Lower leg skin (tissue), 4 donors: ENCODE measurements at regions not wholly inside any gene's neighbourhood (a gene's known extent, or its start where the extent isn't known, plus 50 kb on each side); places are given as distances from the start of the nearest gene placed in this dataset.

Experiments
- DNase-seq, 2 donors: peaks; one replicate each; pipeline ENCODE4 v3.0.0-alpha.2; 2019; ENCODE audit warnings: low spot score in 2 of 2
- H3K4me3 ChIP-seq: fragments of 200-600 bp; sonication (generic); 2 replicates; pipeline ENCODE4 v1.5.1; 2017; ENCODE audit warnings: mild to moderate bottlenecking, low read depth; ENCODE audit not compliant: poor library complexity, severe bottlenecking
- CTCF ChIP-seq, 3 donors: fragments of 450-650 bp; IDR thresholded peaks; one replicate each; pipeline ENCODE4 v1.5.1; 2016; ENCODE audit warnings: antibody characterized with exemption in 3 of 3, mild to moderate bottlenecking in 3 of 3, moderate library complexity in 2 of 3
- POLR2A ChIP-seq, 2 donors: fragments of 450-650 bp; IDR thresholded peaks; one replicate each; pipeline ENCODE4 v1.6.1; 2016 to 2017; ENCODE audit warnings: antibody characterized with exemption in 2 of 2, mild to moderate bottlenecking in 1 of 2, moderate library complexity in 1 of 2
- WGBS, 2 donors: methylation state at CpG; one replicate each; pipeline ENCODE4 v1.1.5; 2018; 5-methylcytosine and 5-hydroxymethylcytosine counted together
- intact Hi-C: fragments of 100-400 bp; cut with DNase I; formaldehyde crosslinking; loops from one replicate; pipeline ENCODE4 v1.15.0; 2023; ENCODE audit warnings: low total_unique reads

DNA sequence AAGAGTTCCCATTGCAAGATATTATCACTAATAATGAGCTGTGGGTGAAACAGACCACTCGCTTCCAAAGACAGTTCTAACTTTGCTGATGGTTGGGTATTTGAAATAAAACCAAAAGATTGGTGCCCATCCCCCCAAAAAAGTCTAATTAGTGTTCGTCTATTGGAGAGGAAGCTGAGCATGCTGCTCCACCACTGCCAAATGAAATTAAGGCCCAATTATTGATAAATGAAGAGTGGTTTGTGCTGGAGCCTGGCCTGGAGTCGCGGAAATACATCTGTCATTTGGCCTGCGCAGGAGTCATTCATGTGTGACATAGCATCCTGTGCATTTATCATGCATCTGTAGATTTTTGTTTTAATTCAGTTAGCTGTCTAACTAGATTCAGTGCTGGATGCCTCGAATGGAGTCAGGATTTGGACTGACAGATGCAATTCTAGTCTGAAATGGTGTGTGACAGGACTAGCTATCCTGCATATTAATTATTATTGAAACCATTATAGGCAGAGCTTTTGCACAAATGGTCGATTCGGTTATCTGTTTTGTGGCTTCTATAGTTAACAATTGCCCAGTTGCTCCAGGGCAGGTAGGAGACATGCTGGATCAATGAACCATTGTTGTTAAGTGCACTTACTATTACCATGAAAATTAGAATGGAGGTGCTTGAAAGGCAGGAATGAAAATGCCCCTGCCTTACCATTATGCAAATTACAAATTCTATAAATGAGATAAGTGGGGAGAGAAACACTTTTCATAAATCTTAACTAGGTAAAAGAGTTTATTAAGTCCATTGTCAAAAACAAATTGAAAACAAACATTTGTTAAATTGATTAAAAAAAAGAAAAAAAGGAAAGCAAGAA is 450.4 kb upstream of the TCF4 start:
- H3K4me3 ChIP-seq: no peak overlapping the region
- TF ChIP-seq CTCF (IDR thresholded peaks at IDR 0.05) (no peak), POLR2A (IDR thresholded peaks at IDR 0.05) (no peak)
- intact Hi-C loops: no loop called here
- no peak for DNase-seq
- WGBS, 2 donors: 81 to 87% methylated on average over 8 of the region's 8 CpGs

- no peak overlapping the region for H3K4me3 ChIP-seq
- no peak for TF ChIP-seq CTCF (IDR thresholded peaks at IDR 0.05)
- no peak for TF ChIP-seq POLR2A (IDR thresholded peaks at IDR 0.05)
- intact Hi-C loops: no loop called here
- 61 to 68% methylated on average over 2 of the region's 2 CpGs for WGBS, 2 donors
- DNase-seq: no peak
These were observed 448.7 kb upstream of the TCF4 start for GRCh38 chr18:56036741-56037140.

DNA sequence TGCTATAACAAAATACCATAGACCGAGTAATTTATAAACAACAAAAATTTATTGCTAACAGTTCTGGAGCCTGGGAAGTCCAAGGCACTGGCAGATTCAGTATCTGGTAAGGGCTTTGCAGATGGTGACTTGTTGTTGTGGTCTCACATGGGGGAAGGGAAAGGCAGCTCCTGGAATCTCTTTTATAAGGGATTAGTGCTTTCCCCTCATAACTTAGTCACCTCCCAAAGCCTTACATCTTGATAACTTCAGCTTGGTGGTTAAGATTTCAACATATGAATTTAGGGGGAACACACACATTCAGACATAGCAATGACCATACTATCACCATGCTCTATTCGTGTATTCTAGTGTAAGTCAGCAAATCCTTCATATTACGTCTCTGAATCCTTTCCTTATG is 447.6 kb upstream of the TCF4 start:
- no peak overlapping the region for H3K4me3 ChIP-seq
- TF ChIP-seq POLR2A (IDR thresholded peaks at IDR 0.05) (no peak), CTCF (IDR thresholded peaks at IDR 0.05) (no peak)
- intact Hi-C loops: no loop called here
- WGBS, 2 donors: 88 to 96% methylated on average over 3 of the region's 3 CpGs
- no peak for DNase-seq

DNA sequence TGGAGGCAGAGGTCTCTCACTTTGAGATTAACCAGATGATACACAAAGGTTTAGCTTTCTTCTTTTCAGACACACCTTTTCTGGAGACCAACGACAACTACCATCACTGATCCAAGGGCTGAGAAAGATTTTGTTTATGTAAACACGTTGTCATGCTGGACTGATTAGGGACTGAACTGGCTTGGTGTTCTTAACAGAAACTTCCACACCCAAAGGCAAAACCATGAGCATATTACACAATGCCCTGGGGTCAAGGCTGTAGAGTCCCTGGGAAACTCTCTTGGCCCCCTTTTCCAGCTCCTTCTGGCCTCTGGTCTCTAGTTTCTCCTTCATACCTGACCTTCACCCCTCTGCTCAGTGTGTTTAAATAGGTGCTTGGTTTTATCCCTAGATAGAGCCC is 447.0 kb upstream of the TCF4 start:
- 54 to 55% methylated on average over 2 of the region's 2 CpGs for WGBS, 2 donors

GRCh38 chr18:56030060-56030459 is 442.1 kb upstream of the TCF4 start:
- WGBS, 2 donors: 93 to 94% methylated on average over 3 of the region's 3 CpGs
- no peak for DNase-seq
- TF ChIP-seq CTCF (IDR thresholded peaks at IDR 0.05) (no peak), POLR2A (IDR thresholded peaks at IDR 0.05) (no peak)
- no peak overlapping the region for H3K4me3 ChIP-seq
- intact Hi-C loops: no loop called here

More for the DNA sequence above, 447.0 kb upstream of the TCF4 start:
- intact Hi-C loops: no loop called here
- DNase-seq: no peak
- TF ChIP-seq CTCF (IDR thresholded peaks at IDR 0.05) (no peak), POLR2A (IDR thresholded peaks at IDR 0.05) (no peak)
- no peak overlapping the region for H3K4me3 ChIP-seq

DNA sequence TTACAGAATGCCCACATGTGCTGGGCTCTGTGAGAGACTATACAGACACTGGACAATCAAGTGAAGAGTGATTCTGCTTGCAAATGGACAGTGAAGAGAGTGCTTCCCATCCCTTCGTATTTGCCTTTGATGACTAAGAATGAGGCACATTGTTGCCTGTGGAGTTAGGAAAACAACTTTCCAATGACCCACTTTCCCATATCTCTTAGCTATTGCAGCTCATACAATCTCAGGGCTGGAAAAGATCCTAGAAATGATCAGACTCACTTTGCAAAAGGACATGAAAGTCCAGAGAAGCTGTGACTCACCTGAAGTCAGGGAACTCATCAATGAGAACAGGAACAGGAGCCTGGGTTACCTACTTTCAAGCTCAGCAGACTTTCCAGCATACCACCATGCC is 440.5 kb upstream of the TCF4 start:
- TF ChIP-seq POLR2A (IDR thresholded peaks at IDR 0.05) (no peak), CTCF (IDR thresholded peaks at IDR 0.05) (no peak)
- no peak for DNase-seq
- 13 to 57% methylated on average over 1 of the region's 1 CpG for WGBS, 2 donors
- intact Hi-C loops: no loop called here
- no peak overlapping the region for H3K4me3 ChIP-seq
